Right cardiac atrium (tissue), 5 donors: ENCODE measurements at regions not wholly inside any gene's neighbourhood (a gene's known extent, or its start where the extent isn't known, plus 50 kb on each side); places are given as distances from the start of the nearest gene placed in this dataset.

Experiments used
- ATAC-seq, 2 donors: fragments of 200-7000 bp; cut with Tn5 transposase; one replicate each; pipeline versions ENCODE4 v1.8.0 to v1.9.1; 2020; ENCODE audit warnings: moderate library complexity in 2 of 2, mild to moderate bottlenecking in 1 of 2
- DNase-seq, 3 donors: peaks; one replicate each; pipeline ENCODE4 v3.0.0-alpha.2; 2020
- H3K27ac ChIP-seq: one replicate; pipeline ENCODE4 v1.5.1; 2013; ENCODE audit warnings: mild to moderate bottlenecking, low read length, control low read depth, moderate library complexity
- H3K27me3 ChIP-seq: one replicate; pipeline ENCODE4 v1.6.1; 2013; ENCODE audit not compliant: control insufficient read depth, insufficient read depth
- H3K4me1 ChIP-seq: one replicate; pipeline ENCODE4 v1.6.1; 2013; ENCODE audit warnings: low read length; ENCODE audit not compliant: control insufficient read depth, insufficient read depth
- H3K4me3 ChIP-seq: one replicate; pipeline ENCODE4 v1.5.1; 2013; ENCODE audit warnings: low read length, control low read depth
- H3K9me3 ChIP-seq: one replicate; pipeline ENCODE4 v1.6.1; 2013; ENCODE audit warnings: low read length; ENCODE audit not compliant: control insufficient read depth
- WGBS: extraction: QIAGEN DNeasy Blood & Tissue Kit; methylation state at CpG from one replicate; pipeline ENCODE4 v1.1.7; 2013; 5-methylcytosine and 5-hydroxymethylcytosine counted together
- intact Hi-C, 4 donors: fragments of 100-400 bp; cut with DNase I; formaldehyde crosslinking; loops; one replicate each; pipeline versions ENCODE4 v1.11.0 to v1.14.0; 2022 to 2023
- donor health status: healthy with polysubstance abuse.
- donor health status: DM: no; HTN: yes; CAD: no.
- donor health status: DM: no; HTN: no; CAD: no.
- donor health status: DM: no; HTN: yes; CAD: no; lungs with severe emphysema.
- donor health status: DM: yes; HTN: yes; CAD: no.

DNA sequence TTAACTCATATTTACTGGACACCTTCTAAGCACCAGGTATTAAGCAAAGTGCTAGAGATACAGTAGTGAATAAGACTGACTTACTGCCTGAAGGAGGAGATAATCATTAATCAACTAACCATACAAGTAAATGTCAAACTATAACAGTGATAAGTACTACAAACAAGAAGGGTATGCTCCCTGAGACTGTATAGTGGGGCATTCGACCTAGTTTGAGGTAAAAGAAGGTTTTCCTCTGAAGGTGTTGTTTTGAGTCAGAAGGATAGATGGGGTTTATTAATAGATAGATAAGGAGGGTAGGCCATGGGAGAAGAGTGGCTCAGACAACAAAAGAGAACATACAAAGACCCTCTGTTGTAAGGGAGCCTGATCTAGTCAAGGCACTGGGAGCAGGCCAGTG, 105.4 kb downstream of the DDIT4L start:
- Histone ChIP-seq H3K27ac (no peak overlapping the region), H3K4me1 (peaks cover 4% of the 10 kb centered on the region), H3K4me3 (no peak overlapping the region), H3K27me3 (no peaks in the 10 kb centered on the region), H3K9me3 (no peaks in the 10 kb centered on the region)
- 70% methylated on average over 1 of the region's 1 CpG for WGBS
- DNase-seq, result no peak
- no peak for ATAC-seq
- intact Hi-C loops, result no loop called here

DNA sequence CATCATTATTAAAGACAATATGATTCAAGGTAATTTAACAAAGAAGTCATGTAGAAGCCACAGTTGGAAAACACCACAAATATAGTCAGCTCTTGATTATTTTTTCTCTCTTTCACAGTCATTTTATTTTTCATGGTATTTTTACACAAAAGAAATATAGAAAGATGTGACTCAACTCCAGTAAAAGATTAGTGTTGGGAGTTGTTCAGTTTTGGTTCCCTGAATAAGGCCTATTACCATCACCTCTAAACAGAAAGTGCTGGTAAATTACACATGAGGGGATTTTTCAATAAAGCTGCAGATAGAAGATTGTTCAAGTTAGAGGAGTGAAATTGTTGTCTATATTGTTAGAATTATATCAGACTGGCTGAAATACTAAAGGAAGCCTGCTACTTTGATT, 107.0 kb downstream of the DDIT4L start:
- no peaks in the 10 kb centered on the region for H3K27me3 ChIP-seq
- ATAC-seq, result no peak
- no peak overlapping the region for H3K4me3 ChIP-seq
- intact Hi-C loops, result no loop called here
- DNase-seq, result no peak
- no peaks in the 10 kb centered on the region for H3K9me3 ChIP-seq
- H3K4me1 ChIP-seq, result peaks cover 4% of the 10 kb centered on the region
- H3K27ac ChIP-seq, result no peak overlapping the region

DNA sequence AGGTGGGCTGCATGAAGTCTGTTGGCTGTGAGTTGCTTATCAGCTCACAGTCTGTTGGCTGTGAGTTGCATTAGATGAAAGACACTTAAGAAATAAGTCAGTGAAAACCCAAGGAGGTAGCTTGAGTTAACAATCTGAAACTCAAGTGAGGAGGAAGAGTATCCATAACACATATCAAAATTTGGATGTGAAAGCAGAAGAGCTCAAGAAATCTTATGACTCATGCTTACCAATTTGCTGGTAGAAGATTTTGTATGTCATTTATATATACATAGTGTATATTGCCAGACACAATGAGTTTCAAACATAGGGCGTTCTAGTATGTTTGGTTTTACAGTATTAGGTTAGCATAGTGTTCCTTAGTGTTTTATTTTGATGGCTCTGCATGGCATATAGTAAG, 107.4 kb downstream of the DDIT4L start:
- no peak for ATAC-seq
- WGBS, result 86% methylated on average over 1 of the region's 1 CpG

DNA sequence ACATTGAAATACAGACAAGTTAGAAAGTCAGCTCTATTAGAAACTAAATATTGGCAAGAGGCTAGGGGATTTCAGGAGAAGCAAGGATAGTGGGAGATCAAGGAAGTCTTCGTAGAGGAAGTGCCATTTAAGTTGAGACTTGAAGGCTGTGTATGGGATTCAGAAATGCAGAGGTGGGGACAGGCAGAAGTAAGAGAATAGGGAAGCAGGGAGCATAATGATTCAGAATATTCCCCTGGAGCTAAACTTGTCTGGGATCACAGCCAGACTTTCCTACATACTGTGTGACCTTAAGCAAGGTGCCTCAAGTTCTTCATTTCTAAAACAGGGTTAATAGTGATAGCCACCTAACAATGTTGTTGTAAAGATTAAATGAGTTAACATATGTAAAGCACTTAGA, 108.8 kb downstream of the DDIT4L start:
- Histone ChIP-seq H3K9me3 (no peaks in the 10 kb centered on the region), H3K27ac (no peak overlapping the region), H3K27me3 (no peaks in the 10 kb centered on the region), H3K4me1 (peaks cover 2% of the 10 kb centered on the region), H3K4me3 (no peak overlapping the region)
- no peak for DNase-seq
- ATAC-seq, result no peak
- intact Hi-C loops, result no loop called here
- 59% methylated on average over 1 of the region's 1 CpG for WGBS

More for the DNA sequence above, 107.4 kb downstream of the DDIT4L start:
- H3K27me3 ChIP-seq, result no peaks in the 10 kb centered on the region
- H3K4me1 ChIP-seq, result peaks cover 4% of the 10 kb centered on the region
- no peak overlapping the region for H3K27ac ChIP-seq
- DNase-seq, result no peak
- intact Hi-C loops, result no loop called here
- no peak overlapping the region for H3K4me3 ChIP-seq
- no peaks in the 10 kb centered on the region for H3K9me3 ChIP-seq

DNA sequence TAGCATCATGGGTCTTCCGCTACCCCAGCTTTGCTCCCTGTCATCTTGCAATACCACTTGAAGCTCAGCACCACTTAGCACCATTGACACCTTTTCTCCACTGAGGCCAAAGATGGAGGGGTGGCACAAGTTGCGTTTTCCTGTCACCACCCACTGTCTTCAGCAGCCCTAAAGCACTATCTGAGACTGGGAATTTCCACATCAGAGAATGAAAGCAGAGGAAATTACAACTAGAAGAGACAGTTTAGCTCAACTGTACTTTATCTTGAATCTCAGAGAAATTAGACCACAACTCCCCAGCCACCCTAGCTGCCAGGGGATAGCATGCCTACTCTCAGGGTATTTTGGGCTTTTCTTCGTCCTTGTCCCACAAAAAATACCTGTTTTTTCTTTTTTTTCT, 111.0 kb downstream of the DDIT4L start:
- no peak overlapping the region for H3K27ac ChIP-seq
- DNase-seq (no peak), ATAC-seq (no peak)
- no peaks in the 10 kb centered on the region for H3K9me3 ChIP-seq
- no peaks in the 10 kb centered on the region for H3K4me1 ChIP-seq
- intact Hi-C loops, result no loop called here
- WGBS, result 78% methylated on average over 3 of the region's 3 CpGs
- H3K27me3 ChIP-seq, result no peaks in the 10 kb centered on the region
- H3K4me3 ChIP-seq, result no peak overlapping the region

DNA sequence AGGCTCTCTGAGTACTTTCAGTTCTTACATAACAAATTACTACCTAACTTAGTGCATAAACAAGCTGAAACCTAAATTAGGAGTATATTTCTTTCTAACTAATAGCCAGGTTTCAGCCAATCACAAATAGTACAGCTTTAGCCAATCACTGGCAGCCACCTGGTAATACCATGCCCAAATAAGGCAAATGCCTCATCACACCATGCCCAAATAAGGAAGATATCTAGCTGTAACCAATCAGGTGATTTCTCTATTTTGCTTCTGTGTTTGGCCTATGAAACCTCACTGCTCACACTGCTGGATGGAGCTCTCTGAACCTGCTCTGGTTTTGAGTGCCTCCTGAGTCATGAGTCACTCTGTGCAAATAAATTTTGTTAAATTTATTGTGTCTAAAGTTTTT, 113.5 kb downstream of the DDIT4L start:
- H3K27ac ChIP-seq, result no peak overlapping the region
- H3K9me3 ChIP-seq, result no peaks in the 10 kb centered on the region
- H3K4me1 ChIP-seq, result no peaks in the 10 kb centered on the region
- intact Hi-C loops, result no loop called here
- H3K4me3 ChIP-seq, result no peak overlapping the region
- no peaks in the 10 kb centered on the region for H3K27me3 ChIP-seq
- no peak for DNase-seq
- ATAC-seq, result no peak

DNA sequence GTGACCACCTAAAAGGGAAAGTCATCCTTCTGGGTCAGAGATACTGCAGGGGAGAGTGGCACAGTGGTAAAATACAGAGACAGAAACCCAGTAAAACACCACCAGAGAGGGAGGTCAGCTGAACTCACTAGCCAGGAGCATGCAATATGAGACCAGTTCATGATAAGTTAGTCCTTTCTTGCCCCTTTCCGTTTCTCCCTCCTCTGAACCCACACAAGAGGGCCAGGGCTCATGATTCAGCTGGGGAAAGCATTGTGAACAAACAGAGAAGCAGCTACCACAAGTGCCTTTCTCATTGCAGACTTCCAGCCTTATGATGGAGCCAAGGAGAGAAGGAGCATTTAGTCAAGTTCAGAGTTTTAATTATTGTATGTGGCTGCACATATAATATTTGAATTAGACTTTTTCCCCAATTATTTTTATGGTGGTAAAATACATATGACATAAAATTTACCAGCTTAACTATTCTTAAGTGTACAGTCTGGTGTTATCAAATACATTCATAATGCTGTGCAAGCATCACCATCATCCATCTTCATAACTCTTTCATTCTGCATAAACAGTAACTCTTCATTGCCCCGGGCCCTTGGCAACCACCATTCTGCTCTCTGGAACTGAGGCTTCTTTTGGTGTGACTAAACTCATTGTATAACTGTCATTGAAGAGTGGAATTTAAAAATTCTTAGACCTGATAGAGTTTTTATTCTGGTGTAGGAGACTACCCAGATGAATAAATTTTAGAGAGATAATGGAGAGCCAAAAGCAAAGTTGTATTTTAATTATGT, 114.6 kb downstream of the DDIT4L start:
- H3K9me3 ChIP-seq, result no peaks in the 10 kb centered on the region
- H3K27me3 ChIP-seq, result no peaks in the 10 kb centered on the region
- intact Hi-C loops, result no loop called here
- no peaks in the 10 kb centered on the region for H3K4me1 ChIP-seq
- H3K27ac ChIP-seq, result no peak overlapping the region
- DNase-seq (no peak), ATAC-seq (no peak)
- no peak overlapping the region for H3K4me3 ChIP-seq
- 74% methylated on average over 2 of the region's 2 CpGs for WGBS

DNA sequence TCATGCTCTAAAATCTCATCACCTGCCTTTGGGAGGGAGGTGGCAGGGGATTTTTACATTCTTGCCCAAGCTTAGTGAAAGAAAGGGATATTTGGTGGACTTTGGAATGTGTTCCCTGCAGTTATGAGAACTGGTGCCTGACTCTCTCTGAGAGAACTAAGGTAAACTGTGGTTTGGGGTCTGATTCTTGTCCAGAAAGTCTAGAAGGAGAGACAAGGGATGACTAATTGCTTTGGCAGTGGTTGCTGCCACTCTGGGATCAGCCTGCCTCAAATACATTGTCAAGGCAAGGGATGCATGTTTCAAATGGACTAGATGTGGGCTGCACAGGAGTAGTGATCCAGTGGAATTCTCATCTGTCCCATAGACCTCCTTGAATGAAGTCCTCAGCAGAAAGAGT, 115.2 kb downstream of the DDIT4L start:
- intact Hi-C loops, result no loop called here
- Histone ChIP-seq H3K4me3 (no peak overlapping the region), H3K27ac (no peak overlapping the region), H3K4me1 (no peaks in the 10 kb centered on the region), H3K9me3 (no peaks in the 10 kb centered on the region), H3K27me3 (no peaks in the 10 kb centered on the region)
- ATAC-seq, result no peak
- DNase-seq, result no peak

DNA sequence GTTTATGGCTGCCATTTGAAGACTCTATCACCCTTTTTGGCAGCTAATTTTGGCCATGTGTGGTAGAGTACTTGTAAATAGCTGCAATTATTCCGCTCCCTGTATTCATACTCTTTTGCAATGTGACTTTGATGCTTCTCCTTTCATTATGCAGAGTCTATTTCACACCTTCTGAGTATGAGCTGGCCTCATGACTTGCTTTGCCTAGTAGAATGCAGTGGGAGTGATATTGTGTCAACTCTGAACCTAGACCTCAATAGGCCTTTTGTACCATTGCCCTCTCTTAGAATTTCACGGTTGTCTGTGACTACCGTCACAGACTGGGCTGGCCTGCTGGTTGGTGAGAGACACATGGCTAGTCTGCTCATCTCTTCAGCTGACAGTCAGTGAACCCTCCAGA, 118.8 kb downstream of the DDIT4L start:
- H3K27me3 ChIP-seq, result no peaks in the 10 kb centered on the region
- H3K4me1 ChIP-seq, result no peaks in the 10 kb centered on the region
- no peak overlapping the region for H3K27ac ChIP-seq
- H3K9me3 ChIP-seq, result no peaks in the 10 kb centered on the region
- DNase-seq (no peak), ATAC-seq (no peak)
- 88% methylated on average over 3 of the region's 3 CpGs for WGBS
- H3K4me3 ChIP-seq, result no peak overlapping the region
- intact Hi-C loops, result no loop called here

DNA sequence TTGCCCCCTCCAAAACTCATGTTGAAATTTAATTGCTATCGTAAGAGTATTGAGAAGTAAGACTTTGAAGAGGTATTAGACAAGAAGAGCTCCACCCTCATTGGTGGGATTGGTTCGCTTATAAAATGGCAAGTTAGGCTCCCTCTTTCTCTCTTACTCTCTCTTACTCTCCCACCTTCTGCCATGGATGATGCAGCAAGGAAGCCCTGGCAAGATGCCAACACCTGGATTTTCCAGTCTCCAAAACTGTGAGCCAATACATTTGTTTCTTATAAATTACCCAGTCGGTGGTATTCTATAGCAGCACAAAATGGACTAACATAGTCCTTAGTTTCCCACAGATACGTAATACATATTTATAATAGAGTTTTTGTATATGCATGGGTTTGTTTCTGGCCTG, 119.4 kb downstream of the DDIT4L start:
- ATAC-seq (no peak), DNase-seq (no peak)
- intact Hi-C loops, result no loop called here
- Histone ChIP-seq H3K27me3 (no peaks in the 10 kb centered on the region), H3K4me3 (no peak overlapping the region), H3K9me3 (no peaks in the 10 kb centered on the region), H3K4me1 (no peaks in the 10 kb centered on the region), H3K27ac (no peak overlapping the region)
- 95% methylated on average over 4 of the region's 4 CpGs for WGBS

DNA sequence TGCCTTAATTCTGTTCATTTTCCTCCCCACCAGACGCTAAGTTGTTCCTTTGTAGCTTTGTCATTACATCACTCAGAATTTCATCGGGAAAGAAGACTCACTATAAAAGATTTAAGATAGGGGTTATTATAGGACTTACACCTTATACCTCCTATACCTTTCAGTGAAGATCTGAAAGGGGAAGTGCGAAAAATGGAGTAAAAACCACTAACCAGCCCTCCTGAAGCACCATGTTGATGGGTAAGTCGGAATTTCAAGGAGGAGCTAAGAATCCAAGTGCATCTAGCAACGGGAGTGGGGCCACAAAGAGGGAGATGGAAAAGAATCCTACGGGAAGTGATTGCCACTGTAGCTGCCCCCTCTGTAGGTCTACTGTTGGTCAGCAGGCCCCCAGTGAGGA, 119.1 kb upstream of the H2AZ1 start:
- no peaks in the 10 kb centered on the region for H3K27me3 ChIP-seq
- ATAC-seq (no peak), DNase-seq (no peak)
- H3K9me3 ChIP-seq, result no peaks in the 10 kb centered on the region
- H3K4me1 ChIP-seq, result no peaks in the 10 kb centered on the region
- WGBS, result 80% methylated on average over 6 of the region's 6 CpGs
- H3K4me3 ChIP-seq, result no peak overlapping the region
- H3K27ac ChIP-seq, result no peak overlapping the region
- intact Hi-C loops, result no loop called here

DNA sequence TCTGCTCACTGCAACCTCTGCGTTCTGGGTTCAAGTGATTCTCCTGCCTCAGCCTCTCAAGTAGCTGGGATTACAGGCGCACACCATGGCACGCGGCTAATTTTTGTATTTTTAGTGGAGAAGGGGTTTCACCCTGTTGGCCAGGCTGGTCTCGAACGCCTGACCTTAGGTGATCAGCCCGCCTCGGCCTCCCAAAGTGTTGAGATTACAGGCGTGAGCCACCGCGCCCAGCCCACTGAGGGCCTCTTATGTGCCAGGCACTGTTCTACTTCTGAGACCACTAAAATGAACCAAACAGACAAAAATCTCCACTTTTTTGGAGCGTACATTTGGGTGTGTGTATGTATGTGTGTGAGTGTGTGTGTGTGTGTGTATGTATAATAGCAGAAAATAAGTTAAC, 117.2 kb upstream of the H2AZ1 start:
- Histone ChIP-seq H3K4me1 (no peaks in the 10 kb centered on the region), H3K27ac (no peak overlapping the region), H3K4me3 (no peak overlapping the region), H3K9me3 (no peaks in the 10 kb centered on the region), H3K27me3 (no peaks in the 10 kb centered on the region)
- ATAC-seq, result no peak
- no peak for DNase-seq
- 95% methylated on average over 12 of the region's 12 CpGs for WGBS
- intact Hi-C loops, result no loop called here
